SU-DHL-6 (cell line): ENCODE measurements at regions not wholly inside any gene's neighbourhood (a gene's known extent, or its start where the extent isn't known, plus 50 kb on each side); places are given as distances from the start of the nearest gene placed in this dataset.

Experiments used
- CTCF ChIP-seq: fragments of 200-600 bp; sonication (generic); IDR thresholded peaks from one replicate; pipeline ENCODE4 v1.5.1; 2017; ENCODE audit warnings: antibody characterized with exemption, mild to moderate bottlenecking, low read length, moderate library complexity; ENCODE audit not compliant: insufficient read depth, poor library complexity, severe bottlenecking
- EZH2phosphoT487 ChIP-seq: fragments of 200-600 bp; sonication (generic), shearing (Covaris generic); conservative IDR thresholded peaks from 2 replicates; pipeline ENCODE4 v1.6.1; 2018; ENCODE audit warnings: mild to moderate bottlenecking, antibody characterized with exemption, low read length, moderate library complexity, mixed read lengths

GRCh38 chr5:119862619-119863018, 233.3 kb downstream of the FAM170A start:
- no peak for TF ChIP-seq CTCF
- no peak for TF ChIP-seq EZH2phosphoT487
